ENCODE measurements at regions not wholly inside any gene's neighbourhood (a gene's known extent, or its start where the extent isn't known, plus 50 kb on each side); places are given as distances from the start of the nearest gene placed in this dataset.
"Not testable (repeated sequence)": the region's sequence is repeated elsewhere in the genome, so short reads cannot be mapped to it uniquely, and the experiment has no call there.

- FAIRE-seq; POLR2A ChIA-PET; H3K4me1 ChIP-seq; H3K9me3 ChIP-seq; H3K4me3 ChIP-seq; CTCF ChIA-PET; H3K4me2 ChIP-seq; ATAC-seq; H3K27ac ChIP-seq; DNase-seq (ENCODE audit: low read depth in 1 of 2, low spot score in 1 of 2): not testable (repeated sequence)
- 41% methylated on average over 2 of the region's 2 CpGs for WGBS (ENCODE audit: missing lambda C conversion rate)
These were observed 72.4 kb upstream of the PRKX start for GRCh38 chrX:3785822-3786221.

GRCh38 chrX:3780564-3780963 is 67.1 kb upstream of the PRKX start:
- ATAC-seq (no peak; a peak in 1 of 6 replicates), DNase-seq (ENCODE audit: low read depth in 1 of 2, low spot score in 1 of 2) (no peak), FAIRE-seq (no peak)
- CTCF ChIA-PET, result no interaction called here
- Histone ChIP-seq H3K4me3 (no peak overlapping the region), H3K9me3 (no peaks in the 10 kb centered on the region), H3K27ac (no peak overlapping the region), H3K4me1 (no peaks in the 10 kb centered on the region), H3K4me2 (no peak overlapping the region)
- TF ChIP-seq PBX3 (IDR thresholded peaks at IDR 0.05), result no peak
- no peak for TF ChIP-seq USF2 (IDR thresholded peaks at IDR 0.05)
- TF ChIP-seq ELK1 (IDR thresholded peaks at IDR 0.05; ENCODE audit: low read depth, low read length), result no peak
- TF ChIP-seq ESRRA (IDR thresholded peaks at IDR 0.05; ENCODE audit: borderline replicate concordance, low read length), result no peak
- no peak for TF ChIP-seq HMGXB4 (CRISPR knock-in tag; IDR thresholded peaks at IDR 0.05; ENCODE audit: borderline replicate concordance)
- no peak for TF ChIP-seq FOXS1 (CRISPR knock-in tag; IDR thresholded peaks at IDR 0.05)
- no peak for TF ChIP-seq NPAS2 (CRISPR knock-in tag; IDR thresholded peaks at IDR 0.05; ENCODE audit: borderline replicate concordance)
- TF ChIP-seq CTCF (IDR thresholded peaks at IDR 0.05), result no peak
- WGBS (ENCODE audit: missing lambda C conversion rate), result 0% methylated on average over 1 of the region's 1 CpG
- POLR2A ChIA-PET, result no interaction called here

GRCh38 chrX:3779546-3779945 is 66.1 kb upstream of the PRKX start:
- Histone ChIP-seq H3K27ac (no peak overlapping the region), H3K9me3 (no peaks in the 10 kb centered on the region), H3K4me1 (no peaks in the 10 kb centered on the region), H3K4me3 (no peak overlapping the region), H3K4me2 (no peak overlapping the region)
- DNase-seq (ENCODE audit: low read depth in 1 of 2, low spot score in 1 of 2), result no peak
- CTCF ChIA-PET, result no interaction called here
- POLR2A ChIA-PET, result no interaction called here
- ATAC-seq, result no peak
- TF ChIP-seq USF2 (IDR thresholded peaks at IDR 0.05) (no peak), RARB (CRISPR knock-in tag; IDR thresholded peaks at IDR 0.05) (no peak), FOSL2 (IDR thresholded peaks at IDR 0.05) (no peak), FOSL2 (CRISPR knock-in tag; IDR thresholded peaks at IDR 0.05) (no peak), BHLHE40 (IDR thresholded peaks at IDR 0.05; ENCODE audit: low read depth, low read length) (no peak), REST (IDR thresholded peaks at IDR 0.05) (no peak), PBX3 (IDR thresholded peaks at IDR 0.05) (no peak)
- no peak for FAIRE-seq

Data from A549 (cell line).